HAP-1 (cell line): ENCODE measurements at regions not wholly inside any gene's neighbourhood (a gene's known extent, or its start where the extent isn't known, plus 50 kb on each side); places are given as distances from the start of the nearest gene placed in this dataset.
A peak's percentile ranks its signal among the peaks of the same experiment; 100 is the strongest.

ENCODE experiments used
- DNase-seq, 2 experiments: peaks; one replicate each; pipeline ENCODE4 v3.0.0-alpha.2; 2016 to 2020; ENCODE audit warnings: low spot score in 2 of 2
- H3K27me3 ChIP-seq: fragments of 250-450 bp; sonication (Bioruptor Pico); 2 replicates; pipeline ENCODE4 v1.5.1; 2020; ENCODE audit warnings: low read depth, mild to moderate bottlenecking, moderate library complexity
- H3K36me3 ChIP-seq: fragments of 250-450 bp; sonication (Bioruptor Pico); replicated peaks from 2 replicates; pipeline ENCODE4 v1.5.1; 2020; ENCODE audit warnings: mild to moderate bottlenecking
- H3K4me1 ChIP-seq: fragments of 250-450 bp; sonication (Bioruptor Pico); 2 replicates; pipeline ENCODE4 v1.5.1; 2020; ENCODE audit warnings: mild to moderate bottlenecking
- H3K4me3 ChIP-seq: fragments of 250-450 bp; sonication (Bioruptor Pico); 2 replicates; pipeline ENCODE4 v1.5.1; 2020; ENCODE audit warnings: mild to moderate bottlenecking, moderate library complexity
- H3K9me3 ChIP-seq: fragments of 250-450 bp; sonication (Bioruptor Pico); 2 replicates; pipeline ENCODE4 v1.5.1; 2020; ENCODE audit warnings: mild to moderate bottlenecking, moderate library complexity
- in situ Hi-C: fragments of 300-500 bp; cut with MboI; formaldehyde crosslinking; loops from 3 replicates; pipeline ENCODE4 v1.14.3; 2020; ENCODE audit warnings: low sequenced_read_pairs, inconsistent platforms, mixed read lengths

DNA sequence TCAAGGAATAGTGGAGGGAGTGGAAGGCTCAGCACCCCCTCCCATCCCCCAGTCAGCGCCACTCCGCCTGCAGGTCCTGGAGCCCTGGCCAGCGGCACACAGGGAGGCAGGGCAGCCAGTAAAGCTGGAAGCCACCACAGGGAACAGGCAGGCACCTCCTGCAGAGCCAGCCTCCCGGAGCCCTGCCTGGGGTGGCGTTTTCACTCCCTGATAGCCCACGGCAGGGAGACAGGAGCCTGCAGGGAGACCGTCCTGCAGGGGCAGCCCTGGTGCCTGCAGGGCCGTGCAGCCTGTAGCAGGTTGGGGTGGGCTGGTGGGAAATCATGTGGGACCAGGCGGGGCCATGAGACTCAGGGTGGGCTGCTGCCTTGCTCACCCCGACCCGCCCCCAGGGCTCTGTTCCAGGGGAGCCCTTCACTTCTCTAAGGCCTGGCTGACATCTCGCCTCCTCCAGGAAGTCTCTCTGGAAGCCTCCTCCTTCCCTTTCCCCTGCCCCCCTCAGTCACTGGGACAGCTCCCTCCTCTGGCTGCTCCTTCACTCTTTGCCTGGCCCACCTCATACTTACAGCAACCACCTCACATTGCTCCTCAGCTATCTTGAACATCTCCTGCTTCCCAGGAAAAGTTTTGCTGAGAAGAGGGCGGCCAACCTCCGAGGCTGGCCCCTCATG is 221.0 kb downstream of the GLI2 start:
- Histone ChIP-seq H3K4me3 (no peak overlapping the region), H3K4me1 (no peaks in the 10 kb centered on the region), H3K27me3 (no peaks in the 10 kb centered on the region), H3K9me3 (no peaks in the 10 kb centered on the region), H3K36me3 (no peaks in the 10 kb centered on the region; the same call in 1 of the 2 replicates)
- in situ Hi-C loops = no loop called here
- no peak for DNase-seq

DNA sequence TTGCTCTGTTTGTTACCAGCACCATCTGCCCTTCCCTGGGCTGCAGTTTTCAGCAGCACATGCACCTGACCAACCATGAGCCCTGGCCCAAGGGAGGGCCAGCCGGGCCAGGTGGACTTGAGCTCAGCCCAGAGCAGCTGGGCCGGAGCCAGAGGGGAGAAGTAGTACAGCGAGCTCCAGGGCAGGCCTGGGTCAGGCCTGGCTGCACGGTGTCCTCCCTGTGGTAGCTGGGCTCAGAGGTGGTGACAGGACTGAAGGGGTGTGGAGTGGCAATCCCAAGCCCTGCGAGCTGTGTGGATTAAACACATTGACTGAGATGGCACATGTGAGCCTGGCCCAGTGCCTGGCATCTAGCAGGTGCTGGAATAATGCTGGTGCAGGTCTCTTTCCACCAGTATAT is 222.2 kb downstream of the GLI2 start:
- H3K27me3 ChIP-seq = no peaks in the 10 kb centered on the region
- H3K4me3 ChIP-seq = no peak overlapping the region
- no peaks in the 10 kb centered on the region for H3K9me3 ChIP-seq
- in situ Hi-C loops = no loop called here
- H3K4me1 ChIP-seq = no peaks in the 10 kb centered on the region
- H3K36me3 ChIP-seq = no peaks in the 10 kb centered on the region; the same call in 1 of the 2 replicates
- DNase-seq = no peak

- Histone ChIP-seq H3K4me3 (no peak overlapping the region), H3K27me3 (no peaks in the 10 kb centered on the region), H3K9me3 (no peaks in the 10 kb centered on the region), H3K4me1 (no peaks in the 10 kb centered on the region), H3K36me3 (no peaks in the 10 kb centered on the region; the same call in 1 of the 2 replicates)
- in situ Hi-C loops = no loop called here
- peak in 1 of 2 experiments; percentile 71 for DNase-seq
These were observed 223.1 kb downstream of the GLI2 start for GRCh38 chr2:120958623-120959366.

DNA sequence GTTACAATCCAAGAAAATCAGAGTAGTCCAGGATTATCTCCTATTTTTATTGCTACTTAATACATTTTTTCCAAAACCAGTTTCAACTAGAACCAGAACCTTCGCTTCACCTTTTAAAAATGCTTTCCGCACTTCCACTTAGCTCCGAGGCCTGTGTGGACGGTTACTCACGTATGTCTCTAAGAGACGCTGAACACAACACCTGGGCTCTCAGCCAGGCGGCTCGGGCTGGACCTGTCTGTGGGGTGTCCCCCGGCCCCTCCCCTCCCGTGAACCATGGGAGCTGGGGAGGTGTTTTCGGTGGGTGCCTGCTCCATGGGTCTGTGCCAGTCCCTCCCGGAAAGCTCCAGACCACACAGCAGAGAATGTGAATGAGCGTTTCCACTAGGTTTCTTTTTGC is 223.8 kb downstream of the GLI2 start:
- Histone ChIP-seq H3K4me3 (no peak overlapping the region), H3K27me3 (no peaks in the 10 kb centered on the region), H3K9me3 (no peaks in the 10 kb centered on the region), H3K4me1 (no peaks in the 10 kb centered on the region), H3K36me3 (no peaks in the 10 kb centered on the region; the same call in 1 of the 2 replicates)
- no peak for DNase-seq
- in situ Hi-C loops = no loop called here

GRCh38 chr2:120960770-120961366 is 225.2 kb downstream of the GLI2 start:
- DNase-seq = no peak
- no peaks in the 10 kb centered on the region; the same call in 1 of the 2 replicates for H3K36me3 ChIP-seq
- H3K4me1 ChIP-seq = no peaks in the 10 kb centered on the region
- no peaks in the 10 kb centered on the region for H3K27me3 ChIP-seq
- no peaks in the 10 kb centered on the region for H3K9me3 ChIP-seq
- in situ Hi-C loops = no loop called here
- H3K4me3 ChIP-seq = no peak overlapping the region

DNA sequence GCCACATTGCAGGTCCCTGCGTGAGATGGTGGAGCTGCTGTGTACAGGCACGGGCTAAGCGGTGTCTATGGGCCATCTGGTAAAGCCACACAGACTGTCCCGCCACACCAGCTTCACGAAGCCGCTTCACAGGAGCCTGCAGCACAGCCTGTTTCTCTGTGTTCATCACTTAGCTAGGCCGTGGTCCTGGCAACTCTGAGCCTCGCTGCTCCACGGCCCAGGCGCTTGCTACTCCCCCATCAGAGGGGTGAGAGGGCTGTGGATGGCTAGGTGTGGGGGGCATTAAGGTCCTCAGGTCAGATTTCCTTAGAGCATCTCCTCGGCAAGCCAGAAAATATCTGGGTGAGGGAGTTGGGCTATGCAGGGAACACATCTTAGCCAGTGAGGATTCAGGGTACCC is 225.7 kb downstream of the GLI2 start:
- no peaks in the 10 kb centered on the region for H3K27me3 ChIP-seq
- DNase-seq = no peak
- H3K4me1 ChIP-seq = no peaks in the 10 kb centered on the region
- in situ Hi-C loops = no loop called here
- H3K9me3 ChIP-seq = no peaks in the 10 kb centered on the region
- no peaks in the 10 kb centered on the region; the same call in 1 of the 2 replicates for H3K36me3 ChIP-seq
- no peak overlapping the region for H3K4me3 ChIP-seq

- no peak for DNase-seq
- in situ Hi-C loops = no loop called here
These were observed 228.5 kb downstream of the GLI2 start for GRCh38 chr2:120963997-120964705.

DNA sequence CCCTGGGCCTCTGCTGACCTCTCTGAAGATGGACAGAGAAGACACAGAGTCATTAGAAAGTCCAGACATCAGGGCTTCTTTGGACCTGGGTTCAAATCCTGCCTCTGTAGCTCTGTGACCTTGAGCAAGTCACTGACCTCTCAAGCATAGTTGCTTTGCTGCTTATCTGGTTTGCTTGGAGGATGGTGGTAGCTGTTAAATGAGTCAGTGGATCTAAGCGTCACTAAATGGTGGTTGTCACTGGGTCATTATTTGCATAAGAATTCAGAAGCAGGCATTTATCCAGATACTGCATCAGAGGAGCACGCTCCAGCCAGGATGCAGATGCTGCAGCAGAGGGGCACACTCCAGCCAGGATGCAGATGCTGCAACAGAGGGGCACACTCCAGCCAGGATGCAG is 229.2 kb downstream of the GLI2 start:
- Histone ChIP-seq H3K9me3 (no peaks in the 10 kb centered on the region), H3K4me1 (no peaks in the 10 kb centered on the region), H3K27me3 (no peaks in the 10 kb centered on the region), H3K4me3 (no peak overlapping the region), H3K36me3 (no peaks in the 10 kb centered on the region; the same call in 1 of the 2 replicates)
- DNase-seq = no peak
- in situ Hi-C loops = no loop called here

More at GRCh38 chr2:120963997-120964705, 228.5 kb downstream of the GLI2 start:
- Histone ChIP-seq H3K36me3 (no peaks in the 10 kb centered on the region), H3K27me3 (no peaks in the 10 kb centered on the region), H3K4me1 (no peaks in the 10 kb centered on the region), H3K4me3 (no peak overlapping the region), H3K9me3 (no peaks in the 10 kb centered on the region)

DNA sequence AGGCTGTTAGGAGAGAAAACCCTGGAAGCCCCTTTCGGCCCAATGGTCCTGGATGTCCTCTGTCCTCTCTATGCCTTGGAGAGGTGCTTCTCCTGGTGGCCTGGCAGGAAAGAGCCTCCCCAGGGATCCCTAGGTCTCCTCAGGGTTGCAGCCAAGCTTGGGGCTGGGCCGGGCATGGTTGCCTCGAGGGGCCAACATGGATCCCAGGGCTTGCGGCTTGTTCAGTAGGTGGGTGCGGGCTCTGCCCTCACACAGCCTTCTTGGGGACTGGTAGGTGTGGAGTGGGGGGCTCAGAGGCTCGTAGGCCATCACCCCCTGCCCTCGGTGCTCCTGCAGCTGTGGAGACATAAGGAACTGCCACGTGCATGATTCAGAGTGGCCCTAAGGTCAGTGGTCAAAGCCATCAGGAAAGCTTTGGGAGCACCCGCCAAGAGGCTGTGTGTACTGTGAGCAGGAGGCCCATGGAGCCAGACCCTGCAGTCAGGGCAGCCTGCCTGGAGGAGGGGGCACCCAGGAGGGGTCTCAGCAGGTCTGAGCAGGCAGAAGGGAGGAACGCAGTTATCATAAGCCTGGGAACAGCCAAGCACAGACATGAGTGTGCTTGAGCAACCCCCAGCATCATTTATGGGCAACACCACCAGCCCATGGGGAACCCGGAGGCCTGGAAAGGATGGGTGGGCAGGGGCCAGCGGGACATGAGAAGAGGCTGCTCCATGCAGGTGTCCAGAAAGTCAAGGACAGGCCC is 231.0 kb downstream of the GLI2 start:
- Histone ChIP-seq H3K4me3 (no peak overlapping the region), H3K36me3 (no peaks in the 10 kb centered on the region; the same call in none of the 2 replicates), H3K9me3 (no peaks in the 10 kb centered on the region), H3K27me3 (no peaks in the 10 kb centered on the region), H3K4me1 (no peaks in the 10 kb centered on the region)
- no peak for DNase-seq
- in situ Hi-C loops = no loop called here

GRCh38 chr2:120968307-120969015 is 232.8 kb downstream of the GLI2 start:
- no peaks in the 10 kb centered on the region for H3K4me1 ChIP-seq
- no peaks in the 10 kb centered on the region for H3K27me3 ChIP-seq
- DNase-seq = no peak
- H3K9me3 ChIP-seq = no peaks in the 10 kb centered on the region
- no peak overlapping the region for H3K4me3 ChIP-seq
- in situ Hi-C loops = no loop called here
- H3K36me3 ChIP-seq = peaks cover 3% of the 10 kb centered on the region

DNA sequence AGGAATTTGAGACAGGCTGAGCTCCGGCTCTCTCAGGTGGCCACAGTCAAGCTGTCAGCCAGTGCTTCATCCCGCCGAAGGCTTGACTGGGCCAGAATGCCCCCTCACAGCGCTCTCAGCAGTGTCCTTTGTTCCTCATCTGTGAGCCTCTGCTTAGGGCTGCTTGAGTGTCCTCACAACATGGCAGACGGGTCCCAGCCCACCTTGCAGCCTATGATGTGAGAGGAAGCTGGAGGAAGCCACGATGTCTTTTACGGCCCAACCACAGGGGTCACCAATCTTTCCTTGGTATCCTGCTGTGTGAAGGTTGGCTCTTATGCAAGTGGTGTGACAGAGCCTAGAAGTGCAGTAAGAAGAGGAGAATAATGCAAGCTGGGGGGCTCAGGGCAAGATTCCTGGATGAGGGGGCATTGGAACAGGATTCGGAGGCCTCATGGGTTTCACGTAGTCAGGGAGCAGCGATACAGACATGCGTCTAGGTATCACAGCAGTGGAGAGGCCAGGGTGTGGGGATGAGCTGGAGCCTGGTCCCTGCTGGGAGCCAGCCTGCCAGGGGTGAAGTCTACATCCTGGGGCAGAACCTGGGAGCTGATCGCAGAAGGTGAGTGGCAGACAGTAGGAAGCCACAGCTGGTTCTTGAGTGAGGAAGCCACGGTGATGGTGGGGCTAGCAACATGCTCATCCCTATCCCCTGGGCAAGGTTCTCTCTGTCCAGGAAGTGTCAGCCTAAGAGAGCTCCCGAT is 234.1 kb downstream of the GLI2 start:
- in situ Hi-C loops = no loop called here
- Histone ChIP-seq H3K27me3 (no peaks in the 10 kb centered on the region), H3K4me3 (no peak overlapping the region), H3K9me3 (no peaks in the 10 kb centered on the region), H3K36me3 (peaks cover 5% of the 10 kb centered on the region), H3K4me1 (no peaks in the 10 kb centered on the region)
- DNase-seq = no peak

GRCh38 chr2:120971866-120972265 is 236.2 kb downstream of the GLI2 start:
- Histone ChIP-seq H3K4me1 (no peaks in the 10 kb centered on the region), H3K27me3 (no peaks in the 10 kb centered on the region), H3K4me3 (no peak overlapping the region), H3K36me3 (peaks cover 11% of the 10 kb centered on the region), H3K9me3 (no peaks in the 10 kb centered on the region)
- DNase-seq = no peak
- in situ Hi-C loops = no loop called here
